GM18520 (cell line): ENCODE measurements at regions not wholly inside any gene's neighbourhood (a gene's known extent, or its start where the extent isn't known, plus 50 kb on each side); places are given as distances from the start of the nearest gene placed in this dataset.
A peak's percentile ranks its signal among the peaks of the same experiment; 100 is the strongest.
"Not testable (repeated sequence)": the region's sequence is repeated elsewhere in the genome, so short reads cannot be mapped to it uniquely, and the experiment has no call there.

Experiments
- ATAC-seq: cut with Tn5 transposase; IDR thresholded peaks from one replicate; pipeline ENCODE4 v1.9.1; 2021; ENCODE audit not compliant: unreplicated experiment

DNA sequence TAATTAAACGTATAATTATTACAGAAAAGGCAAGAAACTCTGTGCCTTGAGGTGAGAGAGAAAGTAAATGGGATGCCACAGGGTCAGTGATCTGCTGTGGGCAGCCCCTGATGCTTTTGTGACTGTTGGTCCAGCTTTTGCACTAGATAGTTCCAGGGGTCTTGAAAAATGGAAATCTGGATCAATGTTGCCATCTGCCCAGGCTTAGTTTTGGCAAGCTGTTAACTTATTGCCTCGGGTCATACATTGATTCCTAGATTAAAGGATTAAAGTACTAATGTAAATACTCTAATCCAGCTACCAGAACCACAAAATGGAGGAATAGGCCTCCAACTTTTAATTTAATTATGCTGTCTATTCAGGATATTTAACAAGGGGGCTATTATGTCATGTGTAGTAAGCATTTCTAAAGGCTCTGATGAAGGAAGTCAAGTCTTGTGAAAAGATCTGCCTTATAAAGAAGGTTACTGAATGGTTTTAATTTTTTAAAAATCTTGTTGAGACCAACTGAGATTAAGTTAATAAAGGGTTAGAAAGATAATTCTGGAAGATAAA is 376.0 kb upstream of the HS3ST5 start:
- ATAC-seq: no peak

DNA sequence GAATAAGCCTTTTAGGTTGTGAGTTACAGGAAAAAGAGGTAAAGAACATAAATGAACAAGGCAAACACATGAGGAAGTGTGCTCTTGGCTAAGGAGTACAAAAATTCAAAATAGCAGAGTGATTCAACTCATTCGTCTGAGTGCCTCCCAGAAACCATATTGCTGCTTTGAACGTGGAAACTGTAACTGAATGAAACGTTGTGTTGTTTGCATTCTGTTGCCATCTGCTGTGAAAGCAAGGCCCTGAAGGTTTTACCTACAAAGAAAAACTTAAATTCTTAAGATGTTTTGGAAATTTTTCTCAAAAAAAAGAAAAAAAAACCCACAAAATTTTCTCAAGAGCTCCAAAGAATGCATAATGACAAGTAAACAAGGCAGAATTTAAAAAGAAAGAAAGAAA is 375.4 kb upstream of the HS3ST5 start:
- no peak for ATAC-seq

DNA sequence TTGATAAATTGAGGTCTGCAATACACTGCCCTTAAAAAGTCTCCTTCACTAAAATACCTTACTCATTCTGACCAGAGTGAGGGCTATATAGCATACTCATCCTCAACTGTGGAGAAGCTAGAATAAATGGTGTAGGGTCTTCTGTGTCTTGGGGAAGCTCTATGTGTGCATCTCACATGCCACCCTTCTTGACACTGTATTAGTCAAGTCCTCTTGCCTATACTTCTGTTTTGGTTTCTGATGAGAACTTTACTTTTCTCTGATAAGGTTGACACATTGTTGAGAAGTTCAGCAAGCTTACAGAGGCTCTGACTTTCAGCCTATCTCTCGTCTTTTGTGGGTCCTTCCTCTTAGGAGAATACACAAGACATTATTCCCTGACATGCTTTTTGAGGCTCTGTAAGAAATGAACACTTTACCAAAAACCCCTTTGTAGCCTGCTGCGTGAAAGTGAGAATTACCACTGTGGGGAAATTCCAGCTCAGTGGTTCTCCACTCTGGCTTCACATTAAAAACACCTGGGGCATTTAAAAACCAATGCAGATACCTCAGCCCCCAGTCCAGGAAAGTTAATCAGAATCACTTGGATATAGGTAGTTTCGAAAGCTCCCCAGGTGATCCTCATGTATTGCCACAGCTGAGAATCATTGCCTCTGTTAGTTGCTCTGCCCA is 372.1 kb upstream of the HS3ST5 start:
- ATAC-seq: peak; percentile 45

DNA sequence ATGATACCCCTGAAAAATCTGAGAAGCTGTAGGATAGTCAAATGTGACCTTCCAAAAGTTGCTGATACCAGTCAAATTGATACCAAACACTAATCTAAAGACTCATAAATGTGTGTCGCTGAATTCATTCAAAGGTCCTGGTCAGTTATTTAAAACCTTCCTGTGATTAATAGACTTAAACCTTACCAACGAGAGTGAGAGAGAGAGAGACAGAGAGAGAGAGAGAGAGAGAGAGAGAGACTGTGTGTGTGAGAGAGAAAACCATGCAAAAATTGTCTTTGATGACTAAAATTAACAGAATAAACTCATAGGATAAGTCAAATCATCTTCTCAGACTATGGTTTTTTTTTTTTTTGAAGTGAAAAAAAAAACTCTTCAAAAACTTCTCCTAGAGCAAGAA is 370.9 kb upstream of the HS3ST5 start:
- peak; percentile 29 for ATAC-seq

DNA sequence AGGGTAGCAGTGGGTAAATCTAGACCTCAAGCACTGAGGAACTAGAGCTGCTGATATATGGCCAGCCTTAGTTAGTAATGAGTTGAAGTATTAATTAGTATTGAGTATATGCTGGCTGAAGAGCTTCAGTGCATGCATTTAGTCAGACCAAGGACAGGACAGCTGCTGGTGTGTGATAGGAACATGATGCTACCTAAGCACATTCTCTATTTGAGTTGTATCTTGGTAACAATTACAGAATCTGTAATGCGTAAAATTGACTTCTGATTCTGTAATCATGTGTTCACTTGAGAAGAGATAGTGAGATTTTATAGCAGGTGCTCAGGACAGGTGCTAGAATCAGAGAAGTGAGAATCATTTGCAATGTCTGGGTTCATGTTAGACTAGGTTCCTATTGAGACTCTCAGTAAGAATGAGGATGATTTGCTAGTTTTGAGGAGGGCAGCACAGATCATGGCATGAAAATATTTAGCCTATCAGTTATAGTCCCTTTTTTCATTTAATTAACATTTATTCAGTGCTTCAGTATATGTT is 369.4 kb upstream of the HS3ST5 start:
- ATAC-seq: no peak

DNA sequence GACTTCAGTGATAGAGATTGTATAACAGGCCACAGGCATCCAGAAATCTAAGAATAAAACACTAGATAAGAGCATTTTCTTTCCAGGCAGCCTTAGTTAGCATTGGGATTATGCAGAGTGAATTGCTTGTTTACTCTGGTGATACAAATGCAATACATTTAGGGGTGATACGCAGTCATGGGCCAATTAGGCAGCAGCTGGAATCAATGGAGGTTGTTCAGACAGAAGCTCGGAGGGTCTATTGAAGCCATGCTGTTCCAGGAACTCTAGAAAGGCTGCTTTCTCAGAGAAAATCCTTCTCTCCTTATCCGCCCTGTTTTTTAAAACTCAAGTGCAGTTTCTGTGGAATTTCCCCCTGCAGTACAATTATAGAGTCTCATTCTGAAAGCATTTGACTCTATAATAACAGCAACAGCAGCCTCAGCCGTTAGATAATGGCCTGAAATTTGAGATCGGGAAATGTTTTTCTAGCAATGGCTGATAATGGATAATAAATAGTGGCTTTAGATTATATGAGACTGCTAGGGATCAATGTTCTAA is 364.3 kb upstream of the HS3ST5 start:
- no peak for ATAC-seq

DNA sequence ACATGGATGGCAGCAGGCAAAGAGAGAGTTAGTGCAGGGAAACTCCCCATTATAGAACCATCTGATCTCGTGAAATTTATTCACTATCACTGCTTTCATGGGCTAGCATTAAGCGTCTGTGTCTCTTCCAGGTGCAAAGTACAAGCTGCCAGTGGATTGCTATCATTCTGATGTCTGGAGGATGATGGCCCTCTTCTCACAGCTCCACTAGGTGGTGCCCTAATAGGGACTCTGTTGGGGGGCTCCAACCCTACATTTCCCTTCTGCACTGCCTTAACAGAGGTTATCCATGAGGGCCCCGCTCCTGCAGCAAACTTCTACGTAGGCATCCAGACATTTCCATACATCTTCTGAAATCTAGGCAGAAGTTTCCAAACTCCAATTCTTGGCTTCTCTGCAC is 347.8 kb upstream of the HS3ST5 start:
- no peak for ATAC-seq

DNA sequence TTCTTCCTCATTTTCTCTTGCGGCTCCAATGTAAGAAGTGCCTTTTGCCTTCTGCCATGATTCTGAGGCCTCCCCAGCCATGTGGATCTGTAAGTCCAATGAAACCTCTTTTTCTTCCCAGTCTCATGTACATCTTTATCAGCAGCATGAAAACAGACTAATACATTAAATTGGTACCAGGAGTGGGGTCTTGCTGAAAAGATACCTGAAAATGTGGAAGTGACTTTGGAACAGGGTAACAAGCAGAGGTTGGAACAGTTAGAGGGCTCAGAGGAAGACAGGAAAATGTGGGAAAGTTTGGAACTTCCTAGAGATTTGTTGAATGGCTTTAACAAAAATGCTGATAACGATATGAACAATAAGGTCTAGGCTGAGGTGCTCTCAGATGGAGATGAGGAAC is 316.7 kb upstream of the HS3ST5 start:
- ATAC-seq: no peak

DNA sequence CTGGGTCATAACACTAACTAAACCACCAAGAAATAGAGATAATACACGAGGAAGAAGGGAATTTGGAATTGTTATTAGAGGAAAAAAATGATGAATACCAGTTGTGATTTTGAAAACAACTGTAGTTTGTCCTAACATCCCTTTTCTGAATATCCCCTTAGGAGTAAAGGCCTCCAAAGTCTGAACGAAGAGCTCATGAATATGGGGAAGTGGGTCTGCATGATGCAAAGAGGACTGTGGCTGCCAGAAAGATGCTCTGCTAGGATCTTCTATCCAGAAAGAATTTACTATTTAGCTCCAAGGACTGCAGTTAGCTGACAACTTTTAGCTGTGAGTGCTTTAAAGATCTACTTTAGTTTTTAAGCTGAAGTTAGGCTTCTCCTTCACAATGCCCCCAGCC is 308.8 kb upstream of the HS3ST5 start:
- no peak for ATAC-seq

DNA sequence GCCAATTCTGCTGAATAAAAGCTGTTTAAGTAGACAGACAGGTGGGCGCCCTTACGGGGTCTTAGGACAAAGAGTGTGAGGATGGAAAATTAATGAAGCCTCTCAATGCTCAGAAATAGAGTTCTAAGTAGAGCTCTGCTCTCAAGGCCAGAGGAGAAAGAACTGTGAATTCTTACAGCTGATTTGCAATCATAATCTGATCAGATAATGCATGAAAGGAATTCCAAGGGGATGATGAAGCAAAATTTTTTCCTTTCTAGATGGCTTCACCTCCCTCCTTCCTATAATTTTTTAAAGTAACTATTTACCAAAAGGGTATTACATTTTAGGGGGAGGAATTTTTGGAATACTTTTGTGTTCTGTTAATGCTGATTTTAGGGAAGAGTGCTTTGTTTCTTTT is 308.1 kb upstream of the HS3ST5 start:
- no peak for ATAC-seq

DNA sequence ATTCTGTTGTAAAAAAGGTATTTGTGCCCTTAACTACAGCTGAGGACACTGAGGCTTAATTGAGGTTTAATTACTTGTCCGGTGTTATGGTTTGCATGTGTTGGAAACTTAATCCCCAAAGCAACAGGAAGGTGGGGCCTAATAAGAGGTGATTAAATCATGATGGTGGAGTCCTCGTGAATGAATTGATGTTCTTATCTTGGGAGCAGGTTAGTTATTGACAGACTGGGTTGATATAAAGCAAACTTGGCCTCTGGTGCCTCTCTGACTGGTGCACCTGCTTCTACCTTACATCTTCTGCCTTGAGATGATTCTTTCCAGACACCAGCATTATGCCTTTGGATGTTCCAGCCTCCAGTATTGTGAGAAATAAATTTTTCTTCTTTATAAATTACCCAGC is 306.5 kb upstream of the HS3ST5 start:
- no peak for ATAC-seq

DNA sequence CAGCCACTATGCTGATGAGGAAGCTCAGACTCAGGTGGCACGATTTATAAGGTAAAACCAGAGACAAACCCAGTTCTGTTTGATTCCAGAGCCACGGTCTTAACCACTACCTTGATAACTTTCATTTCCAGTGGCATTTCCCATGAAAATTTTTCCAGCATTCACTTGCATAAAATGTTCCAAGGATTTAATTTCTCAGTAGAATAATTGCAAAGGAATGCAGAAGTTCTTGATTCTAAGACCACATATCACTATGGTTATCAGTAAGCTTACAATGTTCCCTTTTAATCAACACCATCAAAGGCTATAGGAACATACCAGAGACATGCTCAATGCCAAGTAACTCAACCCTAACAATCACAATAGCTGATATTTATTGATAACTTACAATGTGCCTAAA is 306.0 kb upstream of the HS3ST5 start:
- ATAC-seq: no peak

DNA sequence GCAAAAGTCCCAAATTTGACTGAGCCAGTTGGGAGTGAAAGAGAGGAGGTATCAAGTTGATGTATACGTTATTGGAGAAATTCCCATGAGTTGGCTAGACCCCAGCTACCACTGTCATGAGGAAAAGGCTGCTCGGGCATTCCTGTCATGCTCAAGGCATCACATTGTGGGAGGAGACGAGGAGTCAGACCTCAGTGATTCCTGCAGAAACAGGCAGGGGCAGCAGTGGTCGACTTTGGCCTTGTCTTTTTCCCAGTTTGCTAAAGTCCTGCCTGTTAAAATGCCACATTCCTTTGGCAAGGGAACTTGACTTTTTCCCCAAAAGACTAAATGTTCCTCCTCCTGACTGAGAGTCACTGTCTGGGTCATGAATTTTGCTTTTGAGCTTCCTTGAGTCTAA is 295.5 kb upstream of the HS3ST5 start:
- ATAC-seq: no peak

DNA sequence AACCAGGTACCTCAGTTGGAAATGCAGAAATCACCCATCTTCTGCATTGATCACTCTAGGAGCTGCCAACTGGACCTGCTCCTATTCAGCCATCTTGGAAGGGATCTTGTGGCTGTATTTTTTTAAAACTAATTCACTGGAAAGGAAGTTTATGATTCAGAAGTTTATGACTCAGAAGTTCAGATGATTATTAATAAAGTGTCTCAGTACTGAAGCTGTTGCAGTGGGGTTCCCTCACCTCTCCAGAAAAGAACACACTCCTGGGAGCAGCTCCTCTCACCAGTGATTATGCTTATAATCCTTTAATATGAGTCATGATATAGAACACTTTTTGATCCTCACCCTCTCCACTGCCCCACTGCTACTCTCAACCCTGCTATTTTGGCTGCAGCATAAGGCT is 291.2 kb upstream of the HS3ST5 start:
- no peak for ATAC-seq

DNA sequence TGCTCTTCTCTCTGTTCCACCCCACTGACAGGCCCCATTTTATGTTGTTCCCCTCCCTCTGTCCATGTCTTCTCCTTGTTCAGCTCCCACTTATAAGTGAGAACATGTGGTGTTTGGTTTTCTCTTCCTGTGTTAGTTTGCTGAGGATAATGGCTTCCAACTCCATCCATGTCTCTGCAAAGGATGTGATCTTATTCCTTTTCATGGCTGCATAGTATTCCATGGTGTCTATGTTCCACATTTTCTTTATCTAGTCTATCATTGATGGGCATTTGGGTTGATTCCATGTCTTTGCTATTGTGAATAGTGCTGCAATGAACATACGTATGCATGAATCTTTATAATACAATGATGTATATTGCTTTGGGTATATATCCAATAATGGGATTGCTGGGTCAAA is 283.4 kb upstream of the HS3ST5 start:
- not testable (repeated sequence) for ATAC-seq

DNA sequence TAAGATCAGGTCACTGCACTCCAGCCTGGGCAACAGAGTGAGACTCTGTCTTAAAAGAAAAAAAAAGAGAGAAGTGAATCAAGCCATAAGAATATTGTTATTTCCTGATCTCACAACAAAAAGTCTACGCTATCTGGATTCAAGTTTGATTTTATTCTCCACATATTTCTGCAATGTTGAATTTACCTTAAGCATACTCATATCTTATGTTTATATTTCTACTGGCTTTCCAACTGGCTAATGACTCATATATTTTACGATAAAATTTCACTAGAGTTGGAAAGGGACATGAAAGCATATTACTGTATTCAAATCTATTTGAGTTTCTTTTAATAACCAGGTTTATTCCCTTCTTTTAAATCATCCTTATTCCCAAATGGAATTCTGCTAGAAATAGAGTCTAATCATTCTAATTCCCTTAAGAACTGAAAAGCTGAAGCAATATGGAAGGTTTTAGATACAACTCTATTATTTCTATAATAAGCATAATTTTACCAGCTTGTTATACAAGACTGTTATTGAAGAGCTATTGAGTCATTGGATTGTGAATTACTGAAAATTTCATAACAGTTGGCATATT is 276.9 kb upstream of the HS3ST5 start:
- ATAC-seq: no peak

DNA sequence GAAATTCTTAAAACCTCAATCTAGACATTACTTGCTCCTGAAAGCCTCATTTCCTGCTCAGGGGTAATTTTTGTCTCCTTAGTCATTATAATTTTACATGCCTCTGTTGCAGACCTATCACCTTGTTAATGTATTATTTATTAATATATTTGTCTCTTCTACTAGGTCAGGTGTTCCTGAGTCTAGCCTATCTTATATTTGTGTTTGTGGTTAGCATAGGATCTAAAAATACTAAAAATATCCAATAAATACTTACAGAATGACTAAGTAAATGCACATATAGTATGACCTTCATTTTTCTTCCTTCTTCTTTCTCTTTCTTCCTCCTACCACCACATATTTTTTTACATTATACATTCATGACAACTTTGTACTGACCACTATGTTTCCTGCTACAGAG is 268.9 kb upstream of the HS3ST5 start:
- ATAC-seq: no peak

DNA sequence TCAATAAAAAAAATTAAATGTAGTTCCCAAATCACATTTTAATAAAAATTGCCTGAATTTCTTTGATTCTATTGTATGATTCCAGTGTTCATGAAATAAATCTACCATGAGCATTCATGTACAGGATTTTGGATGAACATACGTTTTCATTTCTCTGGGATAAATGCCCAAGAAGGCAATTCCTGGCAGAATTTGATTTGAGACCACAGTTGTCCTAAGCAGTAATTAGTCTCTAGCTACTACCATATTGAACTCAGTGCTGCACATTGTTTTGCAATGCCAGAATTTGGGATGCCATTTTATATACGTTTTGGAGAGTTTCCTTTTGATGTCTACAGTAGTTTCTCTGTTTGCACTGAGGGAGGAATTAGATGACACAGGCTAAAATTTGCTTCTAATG is 265.3 kb upstream of the HS3ST5 start:
- ATAC-seq: no peak

DNA sequence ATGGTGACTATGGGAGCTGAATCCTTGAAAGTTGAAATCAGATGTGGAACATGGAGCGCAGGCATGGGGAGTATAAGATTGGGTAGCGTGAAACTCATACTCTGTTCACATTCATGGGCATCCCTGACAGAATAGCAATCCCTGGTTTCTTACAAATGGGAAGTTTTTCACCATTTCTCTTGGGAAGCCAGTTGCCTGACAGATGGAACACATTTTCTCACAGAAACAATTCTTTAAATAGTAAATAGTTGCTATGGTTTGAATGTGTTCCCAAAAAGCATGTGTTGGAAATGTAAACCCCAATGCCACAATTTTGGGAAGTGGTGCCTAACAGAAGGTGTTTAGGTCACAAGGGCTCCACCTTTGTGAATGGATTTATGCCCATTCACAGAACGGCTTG is 262.8 kb upstream of the HS3ST5 start:
- no peak for ATAC-seq

DNA sequence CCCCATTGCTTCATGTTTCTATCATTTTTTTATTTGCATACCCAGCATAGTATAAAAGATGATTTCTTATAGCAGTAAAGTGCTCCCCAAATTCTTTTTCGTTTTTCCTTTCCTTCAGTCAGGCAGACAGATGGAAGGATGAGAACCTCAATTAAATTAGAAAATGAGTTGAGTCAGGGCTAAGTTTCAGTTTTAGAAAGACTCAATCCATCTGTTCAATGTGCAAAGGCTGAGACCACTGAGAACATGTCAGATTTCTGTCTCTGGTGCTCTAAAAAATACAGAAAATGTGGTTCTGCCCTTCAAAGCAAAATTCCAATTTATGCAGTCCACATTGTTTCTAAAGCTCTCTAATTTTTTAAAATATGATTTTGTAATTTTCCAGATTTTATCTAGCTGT is 257.6 kb upstream of the HS3ST5 start:
- ATAC-seq: no peak

DNA sequence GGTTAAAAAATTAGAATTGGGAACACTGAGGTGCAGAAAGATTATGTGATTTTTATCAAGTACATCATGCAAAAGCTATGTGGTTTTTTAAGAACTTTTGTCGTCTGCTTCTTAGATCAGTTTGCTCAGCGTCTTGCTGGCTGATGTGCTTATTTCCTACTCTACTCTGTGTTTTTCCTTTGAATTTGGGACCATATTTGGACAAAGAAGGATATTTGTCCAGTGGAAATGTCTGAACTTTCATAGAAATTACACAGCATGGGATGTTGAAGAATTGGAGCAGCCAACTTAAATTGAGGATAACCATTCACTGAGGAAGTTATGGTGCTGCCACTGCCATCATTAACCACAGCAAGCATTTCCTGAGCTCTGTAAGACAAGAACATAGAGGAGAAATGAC is 252.8 kb upstream of the HS3ST5 start:
- ATAC-seq: no peak

DNA sequence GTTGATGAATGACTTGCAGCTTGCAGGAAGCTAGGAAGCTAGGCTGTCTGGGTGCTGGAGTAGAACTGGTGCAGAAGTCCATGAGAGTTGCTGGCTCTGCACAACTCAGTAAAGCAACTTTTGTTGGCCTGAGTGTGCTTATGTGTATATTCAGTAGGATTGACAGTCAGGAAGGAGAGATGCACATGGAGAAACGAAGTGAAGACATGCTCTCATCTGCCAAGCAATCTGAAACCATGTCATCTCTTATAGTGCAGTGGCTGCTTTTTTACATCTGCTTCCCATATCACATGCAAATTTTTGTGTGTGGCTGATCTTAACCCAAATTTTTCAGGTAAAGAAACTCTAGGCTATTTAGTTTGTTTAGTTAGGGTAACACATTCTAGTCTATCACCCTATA is 252.4 kb upstream of the HS3ST5 start:
- no peak for ATAC-seq
